ENCODE measurements at regions not wholly inside any gene's neighbourhood (a gene's known extent, or its start where the extent isn't known, plus 50 kb on each side); places are given as distances from the start of the nearest gene placed in this dataset.

DNA sequence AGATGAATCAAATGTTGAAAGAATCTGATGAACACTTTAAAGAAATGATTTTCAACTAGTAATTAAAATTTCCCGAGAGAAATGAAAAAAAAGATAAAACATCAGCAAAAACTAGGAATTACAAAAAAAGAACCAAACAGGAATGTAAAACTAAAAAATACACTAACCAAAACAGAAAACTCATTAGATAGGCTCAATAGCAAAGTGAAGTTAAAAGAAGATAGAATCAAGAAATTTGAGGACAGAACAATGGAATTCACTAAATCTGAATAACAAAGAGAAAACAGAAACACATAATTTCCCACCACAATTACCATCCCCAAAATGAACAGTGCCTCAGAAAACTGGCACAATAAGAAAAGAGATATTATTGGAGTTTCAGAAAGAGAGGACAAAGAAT, 290.1 kb upstream of the CNTN4 start:
- TF ChIP-seq POLR2A (IDR thresholded peaks at IDR 0.05; ENCODE audit: extremely low read depth, insufficient read length) (no peak), MYC (IDR thresholded peaks at IDR 0.05; ENCODE audit: low read depth, low read length) (no peak)
- TF ChIP-seq, protein P1, sequence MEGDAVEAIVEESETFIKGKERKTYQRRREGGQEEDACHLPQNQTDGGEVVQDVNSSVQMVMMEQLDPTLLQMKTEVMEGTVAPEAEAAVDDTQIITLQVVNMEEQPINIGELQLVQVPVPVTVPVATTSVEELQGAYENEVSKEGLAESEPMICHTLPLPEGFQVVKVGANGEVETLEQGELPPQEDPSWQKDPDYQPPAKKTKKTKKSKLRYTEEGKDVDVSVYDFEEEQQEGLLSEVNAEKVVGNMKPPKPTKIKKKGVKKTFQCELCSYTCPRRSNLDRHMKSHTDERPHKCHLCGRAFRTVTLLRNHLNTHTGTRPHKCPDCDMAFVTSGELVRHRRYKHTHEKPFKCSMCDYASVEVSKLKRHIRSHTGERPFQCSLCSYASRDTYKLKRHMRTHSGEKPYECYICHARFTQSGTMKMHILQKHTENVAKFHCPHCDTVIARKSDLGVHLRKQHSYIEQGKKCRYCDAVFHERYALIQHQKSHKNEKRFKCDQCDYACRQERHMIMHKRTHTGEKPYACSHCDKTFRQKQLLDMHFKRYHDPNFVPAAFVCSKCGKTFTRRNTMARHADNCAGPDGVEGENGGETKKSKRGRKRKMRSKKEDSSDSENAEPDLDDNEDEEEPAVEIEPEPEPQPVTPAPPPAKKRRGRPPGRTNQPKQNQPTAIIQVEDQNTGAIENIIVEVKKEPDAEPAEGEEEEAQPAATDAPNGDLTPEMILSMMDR (IDR thresholded peaks at IDR 0.05; ENCODE audit: low read depth, low read length) = no peak
- TF ChIP-seq, protein P2, sequence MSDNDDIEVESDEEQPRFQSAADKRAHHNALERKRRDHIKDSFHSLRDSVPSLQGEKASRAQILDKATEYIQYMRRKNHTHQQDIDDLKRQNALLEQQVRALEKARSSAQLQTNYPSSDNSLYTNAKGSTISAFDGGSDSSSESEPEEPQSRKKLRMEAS (IDR thresholded peaks at IDR 0.05; ENCODE audit: low read depth, low read length) = no peak
- no peak overlapping the region for H3K4me3 ChIP-seq (ENCODE audit: low read depth, low read length)
- DNase-seq (ENCODE audit: low read depth) = no peak

DNA sequence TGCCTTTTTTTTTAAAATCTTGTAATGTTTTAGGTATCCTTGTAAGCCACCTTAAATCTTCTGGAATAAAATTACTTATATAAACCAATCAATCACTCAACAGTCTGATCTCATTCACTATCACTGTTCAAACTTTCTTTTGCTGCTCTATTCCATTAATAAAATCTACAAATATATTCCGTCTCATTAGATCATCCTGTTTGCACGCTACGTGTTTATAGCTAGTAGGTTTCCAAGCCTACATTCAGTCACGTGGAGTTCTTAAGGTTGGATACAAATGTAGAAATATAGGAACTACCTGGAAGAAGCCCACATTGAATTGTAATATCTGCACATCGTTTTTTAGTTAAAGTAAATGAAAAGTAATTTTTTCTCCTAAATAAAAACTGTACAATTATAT, 274.8 kb upstream of the CNTN4 start:
- no peak overlapping the region for H3K4me3 ChIP-seq (ENCODE audit: low read depth, low read length)
- no peak for DNase-seq (ENCODE audit: low read depth)
- no peak for TF ChIP-seq MYC (IDR thresholded peaks at IDR 0.05; ENCODE audit: low read depth, low read length)
- TF ChIP-seq, protein P2 (IDR thresholded peaks at IDR 0.05; ENCODE audit: low read depth, low read length) = no peak
- no peak for TF ChIP-seq POLR2A (IDR thresholded peaks at IDR 0.05; ENCODE audit: extremely low read depth, insufficient read length)
- TF ChIP-seq, protein P1 (IDR thresholded peaks at IDR 0.05; ENCODE audit: low read depth, low read length) = no peak

DNA sequence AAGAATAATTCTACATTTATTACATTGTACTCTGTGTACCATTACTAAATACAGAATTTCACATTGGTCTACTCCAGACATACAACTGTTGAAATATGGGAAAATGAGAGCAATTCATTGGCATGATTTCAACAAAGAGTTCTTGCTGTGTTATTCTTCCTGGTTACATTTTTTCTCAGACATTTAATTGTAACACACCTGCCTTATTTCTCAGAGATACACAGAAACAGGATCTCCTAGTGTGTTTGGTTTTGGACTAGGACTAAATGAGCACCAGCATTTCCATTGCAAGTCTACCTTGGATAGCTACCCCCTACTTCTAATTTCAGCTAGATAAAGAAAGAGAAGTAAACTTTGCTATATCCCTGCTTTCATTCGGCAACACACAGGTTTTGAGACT, 274.3 kb upstream of the CNTN4 start:
- TF ChIP-seq POLR2A (IDR thresholded peaks at IDR 0.05; ENCODE audit: extremely low read depth, insufficient read length) (no peak), MYC (IDR thresholded peaks at IDR 0.05; ENCODE audit: low read depth, low read length) (no peak)
- TF ChIP-seq, protein P2 (IDR thresholded peaks at IDR 0.05; ENCODE audit: low read depth, low read length) = no peak
- TF ChIP-seq, protein P1 (IDR thresholded peaks at IDR 0.05; ENCODE audit: low read depth, low read length) = no peak
- H3K4me3 ChIP-seq (ENCODE audit: low read depth, low read length) = no peak overlapping the region
- DNase-seq (ENCODE audit: low read depth) = no peak

DNA sequence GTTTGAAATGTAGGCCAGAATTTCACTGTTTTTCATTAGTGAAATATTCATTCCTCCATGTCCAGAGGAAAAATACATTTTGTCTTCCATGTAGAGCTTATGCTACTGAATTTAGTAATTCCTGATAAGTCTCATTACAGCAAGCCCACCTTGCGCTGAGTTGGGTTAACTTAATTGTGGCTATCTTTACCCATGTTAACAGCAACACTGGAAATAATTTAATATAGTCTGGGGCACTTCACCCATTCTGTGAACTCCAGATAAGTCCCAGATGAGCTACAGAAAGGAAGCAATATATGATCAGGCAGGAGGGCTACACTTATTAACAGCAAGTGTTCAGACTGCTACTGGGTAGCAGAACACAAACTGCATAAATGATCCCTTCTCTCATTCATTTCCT, 270.1 kb upstream of the CNTN4 start:
- no peak overlapping the region for H3K4me3 ChIP-seq (ENCODE audit: low read depth, low read length)
- no peak for DNase-seq (ENCODE audit: low read depth)
- TF ChIP-seq MYC (IDR thresholded peaks at IDR 0.05; ENCODE audit: low read depth, low read length) = no peak
- no peak for TF ChIP-seq POLR2A (IDR thresholded peaks at IDR 0.05; ENCODE audit: extremely low read depth, insufficient read length)
- TF ChIP-seq, protein P2 (IDR thresholded peaks at IDR 0.05; ENCODE audit: low read depth, low read length) = no peak
- TF ChIP-seq, protein P1 (IDR thresholded peaks at IDR 0.05; ENCODE audit: low read depth, low read length) = no peak

DNA sequence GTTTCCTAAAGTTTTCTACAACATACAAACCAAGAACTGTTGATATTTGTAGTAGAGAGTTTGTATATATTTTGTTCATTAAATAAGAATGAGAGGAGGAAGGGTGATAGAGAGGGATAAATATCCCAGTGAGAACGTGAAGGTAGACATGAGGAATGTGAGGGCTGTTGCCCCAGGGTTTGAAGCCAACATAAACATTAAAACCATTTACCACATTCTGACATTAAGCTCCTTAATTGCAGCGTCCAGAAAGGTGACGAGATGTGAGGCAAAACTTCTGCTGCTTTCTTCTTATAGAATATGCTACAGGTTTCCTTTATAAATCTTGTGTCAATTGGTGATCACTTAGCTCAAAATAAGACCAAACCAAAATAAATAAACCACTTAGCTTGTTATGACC, 267.8 kb upstream of the CNTN4 start:
- TF ChIP-seq POLR2A (IDR thresholded peaks at IDR 0.05; ENCODE audit: extremely low read depth, insufficient read length) (no peak), MYC (IDR thresholded peaks at IDR 0.05; ENCODE audit: low read depth, low read length) (no peak)
- TF ChIP-seq, protein P1 (IDR thresholded peaks at IDR 0.05; ENCODE audit: low read depth, low read length) = no peak
- no peak overlapping the region for H3K4me3 ChIP-seq (ENCODE audit: low read depth, low read length)
- no peak for DNase-seq (ENCODE audit: low read depth)

DNA sequence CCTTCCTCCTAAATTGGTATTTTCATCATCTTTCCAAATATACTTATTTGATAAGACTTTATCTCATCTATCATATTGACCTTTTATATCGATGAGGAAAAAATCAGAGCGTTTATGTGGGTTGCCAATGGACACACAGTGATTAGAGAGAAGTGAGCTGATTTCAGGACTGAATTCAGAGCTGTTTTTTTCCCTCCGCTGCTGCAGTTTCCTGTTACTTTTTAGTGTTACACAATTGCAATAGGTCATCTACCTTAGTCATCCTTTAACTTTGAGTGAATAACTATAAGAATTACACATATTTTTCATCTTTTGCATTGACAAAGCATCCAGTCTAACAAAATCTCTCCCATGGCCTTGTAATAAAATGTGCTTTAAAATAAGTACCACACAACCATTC, 266.3 kb upstream of the CNTN4 start:
- TF ChIP-seq MYC (IDR thresholded peaks at IDR 0.05; ENCODE audit: low read depth, low read length) (no peak), POLR2A (IDR thresholded peaks at IDR 0.05; ENCODE audit: extremely low read depth, insufficient read length) (no peak)
- TF ChIP-seq, protein P2 (IDR thresholded peaks at IDR 0.05; ENCODE audit: low read depth, low read length) = no peak
- TF ChIP-seq, protein P1 (IDR thresholded peaks at IDR 0.05; ENCODE audit: low read depth, low read length) = no peak
- H3K4me3 ChIP-seq (ENCODE audit: low read depth, low read length) = no peak overlapping the region
- no peak for DNase-seq (ENCODE audit: low read depth)
